Type B pancreatic cell (in vitro differentiated cells): ENCODE measurements at regions not wholly inside any gene's neighbourhood (a gene's known extent, or its start where the extent isn't known, plus 50 kb on each side); places are given as distances from the start of the nearest gene placed in this dataset.
"Not testable (repeated sequence)": the region's sequence is repeated elsewhere in the genome, so short reads cannot be mapped to it uniquely, and the experiment has no call there.

Experiments used
- DNase-seq: peaks from one replicate; pipeline ENCODE4 v3.0.0; 2021; ENCODE audit warnings: mixed read lengths; ENCODE audit not compliant: unreplicated experiment; ENCODE audit errors: extremely low spot score
- H3K27ac Mint-ChIP-seq: 2 replicates; pipeline ENCODE4 v1.8.0; 2021; ENCODE audit warnings: mild to moderate bottlenecking, mixed read lengths
- H3K27me3 Mint-ChIP-seq: 2 replicates; pipeline ENCODE4 v1.8.0; 2021; ENCODE audit warnings: mixed read lengths
- H3K36me3 Mint-ChIP-seq: 2 replicates; pipeline ENCODE4 v1.8.0; 2021; ENCODE audit warnings: mixed read lengths
- H3K4me1 Mint-ChIP-seq: one replicate; pipeline ENCODE4 v1.8.0; 2021; ENCODE audit warnings: mixed read lengths; ENCODE audit not compliant: unreplicated experiment
- H3K4me3 Mint-ChIP-seq: 2 replicates; pipeline ENCODE4 v1.8.0; 2021; ENCODE audit warnings: mild to moderate bottlenecking, mixed read lengths
- H3K9me3 Mint-ChIP-seq: 2 replicates; pipeline ENCODE4 v1.8.0; 2021; ENCODE audit warnings: mixed read lengths
- CTCF ChIP-seq: fragments of 200-600 bp; sonication (generic); conservative IDR thresholded peaks from 2 replicates; pipeline ENCODE4 v1.5.0; 2021; ENCODE audit warnings: antibody characterized with exemption, mild to moderate bottlenecking

- no peak overlapping the region for H3K27ac Mint-ChIP-seq
- H3K4me1 Mint-ChIP-seq = no peaks in the 10 kb centered on the region
- H3K4me3 Mint-ChIP-seq = no peak overlapping the region
- DNase-seq = no peak
- no peaks in the 10 kb centered on the region for H3K9me3 Mint-ChIP-seq
- no peak for TF ChIP-seq CTCF
- no peaks in the 10 kb centered on the region for H3K27me3 Mint-ChIP-seq
- no peaks in the 10 kb centered on the region for H3K36me3 Mint-ChIP-seq
Measured at GRCh38 chr13:44669534-44669933, 93.4 kb upstream of the TSC22D1 start.

- Mint-ChIP-seq H3K4me1 (no peaks in the 10 kb centered on the region), H3K27ac (no peak overlapping the region), H3K9me3 (no peaks in the 10 kb centered on the region), H3K36me3 (no peaks in the 10 kb centered on the region), H3K27me3 (no peaks in the 10 kb centered on the region), H3K4me3 (no peak overlapping the region)
- TF ChIP-seq CTCF = no peak
- no peak for DNase-seq
Measured at GRCh38 chr13:44668688-44669087, 92.6 kb upstream of the TSC22D1 start.

DNA sequence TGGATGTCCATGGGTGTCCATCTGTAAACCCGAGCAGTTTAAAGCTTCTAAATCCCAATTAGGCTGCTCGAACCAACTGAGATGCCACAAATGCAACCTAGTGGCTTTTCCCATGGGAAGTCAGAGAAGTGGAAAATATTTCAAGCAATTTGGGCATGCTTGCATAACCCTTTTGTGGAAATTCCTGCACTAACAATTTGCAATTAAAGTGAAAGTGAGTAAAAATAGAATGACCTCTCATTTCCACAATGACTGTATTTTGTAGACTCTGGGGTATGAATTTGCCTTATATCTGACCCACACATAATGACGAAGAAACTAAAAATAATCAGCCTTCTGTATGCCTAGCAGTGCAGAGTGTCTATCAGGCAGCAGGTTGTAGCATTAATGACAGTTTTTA is 91.8 kb upstream of the TSC22D1 start:
- Mint-ChIP-seq H3K4me1 (no peaks in the 10 kb centered on the region), H3K27ac (no peak overlapping the region), H3K27me3 (no peaks in the 10 kb centered on the region), H3K9me3 (no peaks in the 10 kb centered on the region), H3K36me3 (no peaks in the 10 kb centered on the region), H3K4me3 (no peak overlapping the region)
- no peak for TF ChIP-seq CTCF
- DNase-seq = no peak

GRCh38 chr13:44666538-44666937 is 90.4 kb upstream of the TSC22D1 start:
- H3K27me3 Mint-ChIP-seq, H3K9me3 Mint-ChIP-seq, DNase-seq, H3K4me3 Mint-ChIP-seq, H3K27ac Mint-ChIP-seq, H3K4me1 Mint-ChIP-seq, H3K36me3 Mint-ChIP-seq: not testable (repeated sequence)

DNA sequence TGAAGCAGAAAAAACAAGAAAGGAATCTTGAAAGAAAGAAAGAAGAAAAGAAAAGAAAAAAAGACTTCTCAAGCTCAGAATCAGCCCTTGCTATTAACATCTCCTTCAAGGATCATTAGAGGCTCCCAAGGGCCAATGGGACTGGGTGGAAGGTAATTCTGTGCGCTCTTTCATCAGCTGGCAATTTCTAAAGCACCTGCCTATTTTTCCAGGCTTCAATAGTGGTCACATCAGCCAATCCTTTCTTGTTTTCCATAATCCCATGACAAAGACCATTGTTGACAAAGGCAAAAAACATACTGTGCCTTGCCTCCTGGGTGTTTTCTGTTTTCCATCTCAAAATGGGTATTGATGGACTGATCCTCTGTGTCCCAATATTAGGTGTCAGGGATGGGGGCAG is 88.2 kb upstream of the TSC22D1 start:
- H3K4me3 Mint-ChIP-seq = no peak overlapping the region

DNA sequence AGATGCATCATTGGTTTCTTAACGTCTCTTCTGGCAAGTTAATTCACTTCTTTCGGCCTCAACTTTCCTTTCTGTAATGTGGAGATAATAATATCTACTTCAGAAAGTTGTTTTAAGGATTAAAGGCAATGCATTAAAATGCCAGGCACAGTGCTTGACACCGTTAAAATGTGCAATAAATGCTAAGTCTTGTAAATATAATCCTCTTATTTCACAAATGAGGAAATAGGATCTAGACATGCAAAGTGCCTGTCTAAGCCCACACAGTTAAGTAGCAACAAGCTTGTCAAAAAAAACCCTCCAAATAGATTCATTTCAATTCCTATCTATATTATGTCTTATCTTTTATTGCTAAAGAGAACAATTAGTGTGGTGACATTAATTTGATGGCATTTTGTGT is 86.4 kb upstream of the TSC22D1 start:
- no peak for TF ChIP-seq CTCF
- Mint-ChIP-seq H3K27ac (no peak overlapping the region), H3K36me3 (no peaks in the 10 kb centered on the region), H3K27me3 (no peaks in the 10 kb centered on the region), H3K4me3 (no peak overlapping the region), H3K4me1 (no peaks in the 10 kb centered on the region), H3K9me3 (no peaks in the 10 kb centered on the region)
- DNase-seq = no peak

More for the DNA sequence above, 88.2 kb upstream of the TSC22D1 start:
- H3K9me3 Mint-ChIP-seq = no peaks in the 10 kb centered on the region
- no peak for DNase-seq
- no peaks in the 10 kb centered on the region for H3K27me3 Mint-ChIP-seq
- H3K4me1 Mint-ChIP-seq = no peaks in the 10 kb centered on the region
- no peak overlapping the region for H3K27ac Mint-ChIP-seq
- no peak for TF ChIP-seq CTCF
- H3K36me3 Mint-ChIP-seq = no peaks in the 10 kb centered on the region
